NT2/D1 (cell line): ENCODE measurements at regions not wholly inside any gene's neighbourhood (a gene's known extent, or its start where the extent isn't known, plus 50 kb on each side); places are given as distances from the start of the nearest gene placed in this dataset.

Experiments used
- DNase-seq: peaks from one replicate; pipeline ENCODE4 v3.0.0-alpha.2; 2011; ENCODE audit warnings: low read depth, low spot score
- H3K27me3 ChIP-seq: 2 replicates; pipeline ENCODE4 v1.6.0; 2011; ENCODE audit warnings: mild to moderate bottlenecking; ENCODE audit not compliant: insufficient read length, insufficient read depth
- H3K36me3 ChIP-seq: 2 replicates; pipeline ENCODE4 v1.6.1; 2011; ENCODE audit warnings: mild to moderate bottlenecking, low read length, mixed read lengths; ENCODE audit not compliant: insufficient read depth, insufficient read length
- H3K4me1 ChIP-seq: 2 replicates; pipeline ENCODE4 v1.5.1; 2011; ENCODE audit not compliant: insufficient read depth, insufficient read length
- H3K4me3 ChIP-seq: 2 replicates; pipeline ENCODE4 v1.5.1; 2011; ENCODE audit warnings: low read depth; ENCODE audit not compliant: insufficient read length
- H3K9ac ChIP-seq: 2 replicates; pipeline ENCODE4 v1.6.0; 2011; ENCODE audit warnings: low read depth; ENCODE audit not compliant: insufficient read length
- H3K9me3 ChIP-seq: 2 replicates; pipeline ENCODE4 v1.5.1; 2011; ENCODE audit warnings: mild to moderate bottlenecking, low read length; ENCODE audit not compliant: insufficient read depth
- SUZ12 ChIP-seq: IDR thresholded peaks from 2 replicates; pipeline ENCODE4 v1.6.1; 2011; ENCODE audit not compliant: insufficient read length, insufficient read depth; ENCODE audit errors: extremely low read depth
- YY1 ChIP-seq: IDR thresholded peaks from 2 replicates; pipeline ENCODE4 v1.6.1; 2011; ENCODE audit not compliant: insufficient read length, insufficient read depth
- ZNF274 ChIP-seq: IDR thresholded peaks from 2 replicates; pipeline ENCODE4 v1.6.1; 2011; ENCODE audit warnings: mild to moderate bottlenecking, low read depth, low read length

GRCh38 chr15:89421219-89421618 is 75.2 kb downstream of the RHCG start:
- no peak for TF ChIP-seq YY1
- TF ChIP-seq ZNF274: no peak
- TF ChIP-seq SUZ12: no peak
- H3K27me3 ChIP-seq: peaks cover 74% of the 10 kb centered on the region
- H3K36me3 ChIP-seq: no peaks in the 10 kb centered on the region
- no peaks in the 10 kb centered on the region for H3K4me1 ChIP-seq
- no peak for DNase-seq
- no peak overlapping the region for H3K4me3 ChIP-seq
- no peak overlapping the region for H3K9ac ChIP-seq
- H3K9me3 ChIP-seq: peaks cover 4% of the 10 kb centered on the region; the same call in 1 of the 2 replicates

GRCh38 chr15:89419370-89419984 is 76.9 kb downstream of the RHCG start:
- no peaks in the 10 kb centered on the region for H3K4me1 ChIP-seq
- peak; percentile 78 for DNase-seq
- no peak for TF ChIP-seq YY1
- TF ChIP-seq ZNF274: no peak
- no peak for TF ChIP-seq SUZ12

GRCh38 chr15:89417206-89417725 is 79.1 kb downstream of the RHCG start:
- Histone ChIP-seq H3K9ac (no peak overlapping the region), H3K9me3 (peaks cover 4% of the 10 kb centered on the region; the same call in 1 of the 2 replicates), H3K36me3 (no peaks in the 10 kb centered on the region), H3K27me3 (peaks cover 99% of the 10 kb centered on the region), H3K4me3 (no peak overlapping the region), H3K4me1 (peaks cover 3% of the 10 kb centered on the region)
- TF ChIP-seq ZNF274 (no peak), SUZ12 (no peak), YY1 (no peak)
- DNase-seq: no peak

More at GRCh38 chr15:89419370-89419984, 76.9 kb downstream of the RHCG start:
- Histone ChIP-seq H3K9me3 (peaks cover 4% of the 10 kb centered on the region; the same call in 1 of the 2 replicates), H3K36me3 (no peaks in the 10 kb centered on the region), H3K4me3 (no peak overlapping the region), H3K27me3 (peaks cover 87% of the 10 kb centered on the region), H3K9ac (no peak overlapping the region)

- DNase-seq: peak; percentile 92
- H3K4me3 ChIP-seq: no peak overlapping the region
- no peak overlapping the region for H3K9ac ChIP-seq
- H3K4me1 ChIP-seq: peaks cover 9% of the 10 kb centered on the region
- H3K9me3 ChIP-seq: peaks cover 4% of the 10 kb centered on the region; the same call in 1 of the 2 replicates
- peaks cover 99% of the 10 kb centered on the region for H3K27me3 ChIP-seq
- TF ChIP-seq SUZ12 (no peak), ZNF274 (no peak), YY1 (no peak)
- H3K36me3 ChIP-seq: no peaks in the 10 kb centered on the region
Observed at GRCh38 chr15:89416339-89417183, 79.8 kb downstream of the RHCG start.

- H3K9me3 ChIP-seq: peaks cover 22% of the 10 kb centered on the region; the same call in 1 of the 2 replicates
- H3K4me3 ChIP-seq: no peak overlapping the region
- no peak overlapping the region for H3K9ac ChIP-seq
- no peak for DNase-seq
- no peaks in the 10 kb centered on the region for H3K36me3 ChIP-seq
- peaks cover 13% of the 10 kb centered on the region for H3K4me1 ChIP-seq
- peaks cover 99% of the 10 kb centered on the region for H3K27me3 ChIP-seq
- TF ChIP-seq ZNF274: no peak
- TF ChIP-seq YY1: no peak
- TF ChIP-seq SUZ12: no peak
Observed at GRCh38 chr15:89414571-89414970, 79.9 kb upstream of the POLG start.

GRCh38 chr15:89413877-89414276 is 79.3 kb upstream of the POLG start:
- no peaks in the 10 kb centered on the region for H3K36me3 ChIP-seq
- H3K27me3 ChIP-seq: peaks cover 99% of the 10 kb centered on the region
- H3K4me3 ChIP-seq: no peak overlapping the region
- no peak overlapping the region for H3K9ac ChIP-seq
- peaks cover 13% of the 10 kb centered on the region for H3K4me1 ChIP-seq
- TF ChIP-seq YY1: no peak
- TF ChIP-seq SUZ12: no peak
- TF ChIP-seq ZNF274: no peak
- no peak for DNase-seq
- peaks cover 29% of the 10 kb centered on the region; the same call in 1 of the 2 replicates for H3K9me3 ChIP-seq

- DNase-seq: no peak
- H3K27me3 ChIP-seq: peaks cover 99% of the 10 kb centered on the region
- H3K4me3 ChIP-seq: no peak overlapping the region
- no peaks in the 10 kb centered on the region for H3K36me3 ChIP-seq
- H3K9ac ChIP-seq: no peak overlapping the region
- H3K9me3 ChIP-seq: peaks cover 32% of the 10 kb centered on the region; the same call in 1 of the 2 replicates
- H3K4me1 ChIP-seq: peaks cover 15% of the 10 kb centered on the region
- TF ChIP-seq YY1 (no peak), ZNF274 (no peak), SUZ12 (no peak)
Observed at GRCh38 chr15:89412905-89413411, 78.3 kb upstream of the POLG start.
